AG20443 (cell line): ENCODE measurements at regions not wholly inside any gene's neighbourhood (a gene's known extent, or its start where the extent isn't known, plus 50 kb on each side); places are given as distances from the start of the nearest gene placed in this dataset.

Experiments
- DNase-seq: peaks from one replicate; pipeline ENCODE4 v3.0.0; 2012; ENCODE audit warnings: low spot score, mixed read lengths

DNA sequence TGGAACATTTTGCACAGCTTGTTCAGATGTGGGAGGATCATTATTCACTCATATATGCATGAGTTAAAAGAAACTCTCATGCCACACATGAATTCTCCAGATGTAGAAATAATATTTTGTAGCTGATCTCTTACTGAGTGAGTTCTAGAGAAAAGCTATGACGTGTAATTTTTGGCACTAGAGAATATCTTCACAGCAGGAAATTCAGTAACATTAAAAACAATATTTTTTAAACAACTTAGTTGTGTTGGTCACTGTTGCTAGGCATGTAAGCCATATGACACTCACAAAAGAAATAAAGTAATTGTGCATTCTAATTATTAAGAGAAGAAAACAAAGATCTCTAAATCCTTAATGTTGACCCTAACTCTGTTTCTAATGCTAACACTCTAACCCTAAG, 371.4 kb upstream of the SLC10A2 start:
- DNase-seq, result no peak

GRCh38 chr13:103436057-103436654, 369.9 kb upstream of the SLC10A2 start:
- DNase-seq, result no peak

GRCh38 chr13:103431856-103432255, 365.6 kb upstream of the SLC10A2 start:
- no peak for DNase-seq

GRCh38 chr13:103430368-103430767, 364.2 kb upstream of the SLC10A2 start:
- DNase-seq, result no peak

DNA sequence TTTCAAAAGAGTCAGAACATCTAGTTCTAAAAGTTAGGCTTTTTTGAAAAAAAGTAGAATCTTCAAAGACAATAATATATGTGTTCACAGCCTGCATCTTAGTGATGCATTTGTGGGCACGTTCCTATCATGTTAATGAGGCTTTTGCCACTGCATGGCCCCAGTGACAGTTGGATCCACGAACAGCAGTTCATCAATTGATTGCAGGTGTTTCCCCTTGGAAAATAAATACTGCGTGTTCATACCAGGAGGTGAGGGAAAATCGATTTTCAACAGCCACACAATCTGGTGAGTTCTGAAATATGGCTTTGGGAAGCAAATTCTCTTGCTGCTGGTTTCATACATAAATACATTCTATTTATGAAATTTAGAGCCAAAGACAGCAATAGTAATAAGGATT, 343.8 kb upstream of the SLC10A2 start:
- DNase-seq, result no peak

DNA sequence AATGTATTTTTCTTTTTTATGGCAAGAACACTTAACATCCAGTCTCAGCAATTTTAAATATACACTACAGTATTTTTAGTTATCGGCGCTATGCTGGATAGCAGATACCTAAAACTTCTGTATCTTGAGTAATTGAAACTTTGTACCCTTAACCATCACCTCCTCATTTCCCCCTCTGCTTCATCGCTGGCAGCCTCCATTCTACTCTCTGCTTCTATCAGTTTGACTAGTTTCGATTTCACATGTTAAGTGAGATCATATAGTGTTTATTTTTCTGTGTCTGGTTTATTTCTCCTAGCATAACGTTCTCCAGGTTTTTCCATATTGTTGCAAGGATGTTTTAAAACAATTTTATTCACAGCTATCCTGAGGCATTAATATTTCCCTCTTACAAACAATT, 340.8 kb upstream of the SLC10A2 start:
- no peak for DNase-seq

DNA sequence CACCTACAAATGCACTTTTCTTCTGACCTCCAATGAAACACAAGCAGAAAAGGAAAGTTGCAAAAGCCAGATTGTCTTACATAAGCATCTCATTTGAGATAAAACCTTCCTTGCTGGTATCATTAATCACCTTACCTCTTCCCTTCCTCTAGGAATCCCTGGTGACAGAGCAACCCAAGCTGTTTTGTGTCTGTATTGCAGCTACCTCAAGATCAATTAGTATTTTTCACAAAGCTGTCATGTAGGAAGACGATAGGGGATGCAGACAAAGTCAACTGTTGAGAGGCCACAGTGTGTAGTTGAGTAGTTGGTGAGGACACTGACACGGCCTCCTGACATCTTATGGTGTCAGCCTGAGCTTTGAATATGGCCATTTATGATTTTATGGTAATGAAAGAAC, 339.1 kb upstream of the SLC10A2 start:
- no peak for DNase-seq

DNA sequence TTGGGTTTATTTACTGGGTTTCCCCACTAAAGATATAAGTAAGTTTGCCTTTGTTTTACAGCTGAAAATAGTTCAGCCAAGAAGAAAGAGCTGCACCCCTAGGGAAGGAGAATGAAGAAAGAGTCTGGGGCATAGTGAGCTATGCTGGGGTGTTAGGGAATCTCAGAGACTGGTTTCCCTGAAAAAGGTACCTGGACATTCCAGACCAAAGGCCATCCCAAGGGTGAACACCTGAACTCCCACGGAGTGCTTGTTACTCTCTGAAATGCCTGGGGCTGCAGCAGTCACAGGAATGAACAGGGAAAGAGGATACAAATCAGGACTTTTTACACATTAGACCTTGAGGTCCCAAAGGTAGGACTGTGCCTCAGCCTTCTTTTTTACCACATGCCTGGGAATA, 337.6 kb upstream of the SLC10A2 start:
- DNase-seq, result no peak

DNA sequence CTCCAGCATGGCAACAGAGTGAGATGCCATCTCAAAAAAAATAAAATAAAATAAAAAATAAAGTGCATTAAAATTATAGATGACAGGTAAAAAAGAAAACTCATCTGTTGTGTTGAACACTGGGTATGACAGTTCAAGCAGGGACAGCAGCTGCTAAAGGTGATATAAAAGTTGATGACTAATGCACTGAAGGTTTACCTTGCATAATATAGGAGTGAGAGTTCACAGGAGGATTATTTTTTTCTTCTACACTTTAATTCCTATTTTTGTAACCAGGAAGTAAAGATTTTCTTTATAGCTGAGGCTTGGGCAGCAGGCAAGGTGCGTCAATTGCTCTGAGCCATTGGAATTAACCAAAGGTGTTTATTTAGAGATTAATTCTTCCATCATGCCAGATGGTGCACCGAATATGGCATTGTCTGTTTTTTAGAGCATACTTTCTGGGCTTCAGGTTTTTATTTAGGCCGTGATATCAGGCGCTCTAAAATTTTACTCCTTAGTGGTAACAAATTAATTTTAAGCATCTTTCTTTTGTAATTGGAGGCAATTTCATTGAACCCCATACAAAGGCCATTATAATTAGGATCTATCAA, 337.0 kb upstream of the SLC10A2 start:
- no peak for DNase-seq

DNA sequence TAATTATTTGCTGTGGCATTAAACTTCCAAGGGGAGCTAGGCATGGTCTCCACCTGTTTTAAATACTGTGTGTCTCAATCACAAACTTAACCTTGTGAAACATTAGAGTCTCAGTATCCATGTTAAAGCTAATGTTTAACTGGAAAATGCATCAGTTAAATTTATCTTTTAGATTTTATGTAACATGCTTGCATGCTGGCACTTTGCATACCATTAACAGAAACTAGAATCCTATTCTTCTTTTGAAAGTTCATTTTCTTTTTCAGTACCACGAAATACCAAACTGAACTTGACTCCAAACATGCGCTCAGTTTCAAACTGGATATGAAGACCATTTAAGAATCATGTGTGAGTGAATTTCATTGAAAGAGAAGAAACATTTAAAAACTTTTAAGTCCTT, 328.9 kb upstream of the SLC10A2 start:
- DNase-seq, result no peak

DNA sequence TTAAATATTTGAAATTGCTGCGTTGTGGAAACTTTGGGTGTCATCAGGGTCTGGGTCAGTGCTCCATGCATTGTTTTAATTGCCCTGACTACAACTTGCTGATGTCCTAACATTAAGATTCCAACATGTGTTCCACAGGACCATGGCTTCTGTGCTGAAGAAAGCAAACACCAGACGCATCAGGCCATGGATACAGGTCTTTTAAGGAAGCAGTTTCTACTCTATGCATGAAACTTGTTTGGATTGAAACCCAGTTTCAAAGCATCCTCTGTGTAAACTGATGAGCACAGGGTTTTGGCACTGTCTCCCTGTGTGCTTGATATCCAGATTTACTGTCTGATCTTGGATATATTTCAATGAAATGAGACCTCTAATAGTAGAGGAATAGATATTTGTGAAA, 328.4 kb upstream of the SLC10A2 start:
- DNase-seq, result no peak

- no peak for DNase-seq
These were observed 325.7 kb upstream of the SLC10A2 start for GRCh38 chr13:103391936-103392335.

GRCh38 chr13:103388839-103389238, 322.6 kb upstream of the SLC10A2 start:
- DNase-seq, result no peak

DNA sequence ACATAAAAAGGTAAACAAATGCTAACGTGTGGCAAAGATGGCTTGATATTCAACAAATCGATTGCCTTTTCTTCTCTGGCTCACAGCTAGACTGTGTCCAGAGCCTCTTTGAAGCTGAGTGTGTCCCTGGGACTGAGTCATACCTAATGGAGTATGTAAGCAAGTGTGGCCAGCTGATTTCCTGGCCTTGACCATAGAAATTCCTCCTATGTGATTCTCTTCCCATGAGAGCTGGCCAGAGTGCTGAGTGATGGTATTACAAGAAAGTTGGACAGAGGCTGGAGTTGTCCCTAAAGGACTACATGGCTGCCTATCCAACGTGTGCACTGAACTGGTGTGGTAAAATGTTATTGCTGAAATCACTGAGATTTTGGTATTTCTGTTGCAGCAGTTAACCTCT, 320.1 kb upstream of the SLC10A2 start:
- no peak for DNase-seq

- no peak for DNase-seq
These were observed 307.7 kb upstream of the SLC10A2 start for GRCh38 chr13:103373916-103374315.

GRCh38 chr13:103371271-103371670, 305.1 kb upstream of the SLC10A2 start:
- DNase-seq, result no peak

DNA sequence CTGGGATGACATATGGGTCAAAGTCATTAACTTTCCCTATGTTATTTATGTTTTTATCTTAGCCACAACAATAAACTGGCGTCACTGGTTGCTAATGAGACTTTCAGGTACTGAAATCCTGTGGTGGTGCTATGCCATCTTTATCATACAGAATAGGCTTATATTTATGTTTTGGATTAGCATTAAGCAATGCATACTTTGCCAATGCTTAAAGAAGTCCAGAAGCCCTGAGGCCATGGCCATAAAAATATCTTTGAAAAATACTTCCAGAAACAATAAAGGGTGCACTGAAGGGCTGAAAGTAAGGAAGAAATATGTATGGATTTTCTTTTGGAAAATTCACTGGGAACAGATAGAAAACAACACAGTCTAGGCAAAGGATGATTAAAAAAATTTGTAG, 304.6 kb upstream of the SLC10A2 start:
- no peak for DNase-seq

DNA sequence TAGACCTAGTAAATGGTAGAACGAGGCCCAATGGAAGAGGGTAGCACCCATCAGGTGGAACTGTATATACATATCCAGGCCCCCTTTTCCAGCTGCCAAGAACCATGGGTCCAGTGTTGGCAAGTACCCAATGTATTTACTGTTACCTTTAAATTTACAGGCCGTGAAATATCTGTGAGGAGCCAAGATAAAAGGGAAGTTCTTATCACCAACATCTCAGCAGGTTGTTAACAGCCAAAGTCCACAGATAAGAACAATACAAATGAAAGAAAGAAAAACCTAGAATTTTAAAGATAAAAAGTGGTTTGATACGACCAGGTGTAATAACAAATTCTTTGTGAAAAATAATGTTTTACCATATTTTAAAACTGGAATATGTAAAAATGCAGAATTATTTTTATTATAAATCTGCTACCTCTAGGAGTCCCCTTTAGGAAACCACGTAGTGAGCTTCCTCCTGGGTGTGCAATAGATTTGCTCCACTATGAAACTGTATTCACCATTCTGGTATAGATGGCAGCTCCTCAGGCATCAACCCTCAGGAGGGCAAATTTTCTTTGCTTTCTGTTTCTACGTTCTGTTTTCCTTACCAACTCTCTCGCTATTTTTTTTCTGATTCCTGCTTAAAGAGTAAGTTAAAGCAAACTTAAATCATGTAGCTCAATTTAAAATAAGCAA, 292.2 kb upstream of the SLC10A2 start:
- DNase-seq, result no peak

- no peak for DNase-seq
These were observed 290.1 kb upstream of the SLC10A2 start for GRCh38 chr13:103356226-103356864.

GRCh38 chr13:103354171-103354570, 288.0 kb upstream of the SLC10A2 start:
- DNase-seq, result no peak

DNA sequence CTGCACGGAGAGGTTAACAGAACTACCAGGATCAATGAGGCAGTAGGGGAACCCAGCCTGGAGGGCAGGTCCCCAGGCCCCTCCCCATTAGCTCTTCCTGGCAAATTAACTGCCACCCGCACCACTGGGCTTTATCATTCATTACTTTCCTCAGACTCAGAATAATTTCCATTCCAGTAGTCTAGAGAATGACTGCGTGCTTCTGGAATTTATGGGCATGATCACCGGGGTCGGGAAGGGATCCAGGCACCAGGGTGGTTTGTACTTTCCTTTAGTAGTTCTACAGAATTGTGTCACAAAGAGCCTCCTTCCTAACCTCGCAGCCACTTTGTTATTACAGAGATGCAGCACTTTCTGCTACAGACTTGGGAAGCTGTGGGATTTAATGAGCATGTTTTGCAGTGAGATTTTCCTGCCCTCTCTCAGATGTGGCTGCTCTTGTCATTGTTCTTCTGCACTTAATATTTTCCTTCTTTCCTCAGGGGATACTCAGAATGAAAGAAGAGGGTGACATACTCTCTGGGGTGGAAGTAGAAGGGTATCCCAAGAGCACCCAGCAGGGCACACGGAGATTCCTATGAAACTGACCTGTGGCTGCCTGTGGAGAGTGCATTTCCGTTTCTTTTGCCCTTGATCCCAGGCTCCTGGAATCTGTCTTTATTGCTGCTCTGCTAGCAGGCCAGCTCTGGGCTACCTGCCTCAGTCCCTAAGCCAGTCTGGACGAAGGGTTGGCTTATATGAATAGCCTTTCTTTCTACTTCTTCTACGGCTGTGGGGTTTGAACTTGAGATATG, 285.0 kb upstream of the SLC10A2 start:
- no peak for DNase-seq

DNA sequence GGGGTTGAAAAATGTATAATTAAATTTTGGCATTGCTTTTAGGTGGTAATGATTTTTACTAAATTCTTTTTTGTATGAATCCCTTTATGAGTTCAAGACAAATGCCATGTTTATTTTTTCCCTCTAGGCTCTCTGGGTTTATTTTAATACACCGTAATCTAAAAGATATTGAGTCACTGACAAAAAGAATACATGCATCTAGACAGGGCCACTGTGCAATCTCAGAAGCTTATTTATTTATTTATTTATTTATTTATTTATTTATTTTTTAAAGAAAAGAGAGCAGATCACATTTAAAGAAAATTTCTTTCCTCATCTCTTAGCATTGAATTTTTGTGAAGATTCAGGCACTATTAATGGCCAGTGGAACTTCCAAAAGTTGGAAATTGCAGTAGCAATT, 283.9 kb upstream of the SLC10A2 start:
- no peak for DNase-seq
